Liver (tissue), 3 donors: ENCODE measurements at regions not wholly inside any gene's neighbourhood (a gene's known extent, or its start where the extent isn't known, plus 50 kb on each side); places are given as distances from the start of the nearest gene placed in this dataset.

ENCODE experiments used
- EGR1 ChIP-seq, 2 donors: IDR thresholded peaks; 2 replicates each; pipeline ENCODE4 v1.6.1; 2016 to 2018; ENCODE audit warnings: antibody characterized with exemption in 2 of 2, low read depth in 2 of 2
- FOXA1 ChIP-seq: IDR thresholded peaks from 2 replicates; pipeline ENCODE4 v1.6.1; 2016; ENCODE audit warnings: antibody characterized with exemption
- JUND ChIP-seq, 2 donors: IDR thresholded peaks; 2 replicates each; pipeline ENCODE4 v1.6.1; 2016; ENCODE audit warnings: antibody characterized with exemption in 2 of 2
- MAX ChIP-seq: IDR thresholded peaks from 2 replicates; pipeline ENCODE4 v1.6.1; 2016; ENCODE audit warnings: antibody characterized with exemption
- NR2F2 ChIP-seq: IDR thresholded peaks from 2 replicates; pipeline ENCODE4 v1.6.1; 2016; ENCODE audit warnings: antibody characterized with exemption
- RAD21 ChIP-seq, 2 donors: IDR thresholded peaks; 2 replicates each; pipeline ENCODE4 v1.6.1; 2016; ENCODE audit warnings: antibody characterized with exemption in 2 of 2, mild to moderate bottlenecking in 2 of 2
- REST ChIP-seq: IDR thresholded peaks from 2 replicates; pipeline ENCODE4 v1.6.1; 2016; ENCODE audit warnings: antibody characterized with exemption, mild to moderate bottlenecking
- SP1 ChIP-seq: IDR thresholded peaks from 2 replicates; pipeline ENCODE4 v1.6.1; 2018; ENCODE audit warnings: antibody characterized with exemption, mild to moderate bottlenecking
- TAF1 ChIP-seq: conservative IDR thresholded peaks from 2 replicates; pipeline ENCODE4 v1.6.1; 2016; ENCODE audit warnings: antibody characterized with exemption, mild to moderate bottlenecking
- YY1 ChIP-seq: IDR thresholded peaks from 2 replicates; pipeline ENCODE4 v1.6.1; 2016; ENCODE audit warnings: antibody characterized with exemption, mild to moderate bottlenecking
- TF ChIP-seq, protein P1 (sequence below): fragments of 150-350 bp; IDR thresholded peaks from 2 replicates; pipeline ENCODE4 v1.5.1; 2017; ENCODE audit warnings: improper control_type of control experiment, low read depth, low read length; ENCODE audit not compliant: missing input control
- TF ChIP-seq, protein P2 (sequence below): IDR thresholded peaks from 2 replicates; pipeline ENCODE4 v1.6.1; 2016; ENCODE audit warnings: antibody characterized with exemption
- donor health status: healthy.
- donor health status: healthy.

GRCh38 chr13:111521691-111522229, 201.3 kb downstream of the TEX29 start:
- TF ChIP-seq TAF1 (no peak), MAX (no peak), FOXA1 (no peak), REST (no peak), RAD21 (IDR thresholded peaks at IDR 0.05) (no peak), YY1 (no peak), NR2F2 (no peak), EGR1 (IDR thresholded peaks at IDR 0.05; ENCODE audit: low read depth in 2 of 2) (no peak), JUND (IDR thresholded peaks at IDR 0.05) (no peak), SP1 (no peak)
- TF ChIP-seq, protein P1, sequence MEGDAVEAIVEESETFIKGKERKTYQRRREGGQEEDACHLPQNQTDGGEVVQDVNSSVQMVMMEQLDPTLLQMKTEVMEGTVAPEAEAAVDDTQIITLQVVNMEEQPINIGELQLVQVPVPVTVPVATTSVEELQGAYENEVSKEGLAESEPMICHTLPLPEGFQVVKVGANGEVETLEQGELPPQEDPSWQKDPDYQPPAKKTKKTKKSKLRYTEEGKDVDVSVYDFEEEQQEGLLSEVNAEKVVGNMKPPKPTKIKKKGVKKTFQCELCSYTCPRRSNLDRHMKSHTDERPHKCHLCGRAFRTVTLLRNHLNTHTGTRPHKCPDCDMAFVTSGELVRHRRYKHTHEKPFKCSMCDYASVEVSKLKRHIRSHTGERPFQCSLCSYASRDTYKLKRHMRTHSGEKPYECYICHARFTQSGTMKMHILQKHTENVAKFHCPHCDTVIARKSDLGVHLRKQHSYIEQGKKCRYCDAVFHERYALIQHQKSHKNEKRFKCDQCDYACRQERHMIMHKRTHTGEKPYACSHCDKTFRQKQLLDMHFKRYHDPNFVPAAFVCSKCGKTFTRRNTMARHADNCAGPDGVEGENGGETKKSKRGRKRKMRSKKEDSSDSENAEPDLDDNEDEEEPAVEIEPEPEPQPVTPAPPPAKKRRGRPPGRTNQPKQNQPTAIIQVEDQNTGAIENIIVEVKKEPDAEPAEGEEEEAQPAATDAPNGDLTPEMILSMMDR: no peak
- TF ChIP-seq, protein P2, sequence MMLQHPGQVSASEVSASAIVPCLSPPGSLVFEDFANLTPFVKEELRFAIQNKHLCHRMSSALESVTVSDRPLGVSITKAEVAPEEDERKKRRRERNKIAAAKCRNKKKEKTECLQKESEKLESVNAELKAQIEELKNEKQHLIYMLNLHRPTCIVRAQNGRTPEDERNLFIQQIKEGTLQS: no peak
